ENCODE measurements at regions not wholly inside any gene's neighbourhood (a gene's known extent, or its start where the extent isn't known, plus 50 kb on each side); places are given as distances from the start of the nearest gene placed in this dataset.

- TF ChIP-seq ZNF569 (CRISPR knock-in tag; IDR thresholded peaks at IDR 0.05; ENCODE audit: borderline replicate concordance) (no peak), ZNF138 (CRISPR knock-in tag; IDR thresholded peaks at IDR 0.05; ENCODE audit: low read depth) (no peak), NFYC (CRISPR knock-in tag; IDR thresholded peaks at IDR 0.05) (no peak), ZNF556 (CRISPR knock-in tag; IDR thresholded peaks at IDR 0.05; ENCODE audit: borderline replicate concordance) (no peak), ARID4A (CRISPR knock-in tag; IDR thresholded peaks at IDR 0.05; ENCODE audit: borderline replicate concordance) (no peak), ZBTB34 (CRISPR knock-in tag; IDR thresholded peaks at IDR 0.05) (no peak), SALL2 (CRISPR knock-in tag; IDR thresholded peaks at IDR 0.05) (no peak), SIX4 (CRISPR knock-in tag; IDR thresholded peaks at IDR 0.05) (no peak), ZFYVE20 (CRISPR knock-in tag; IDR thresholded peaks at IDR 0.05; ENCODE audit: borderline replicate concordance, low read depth) (no peak), EHMT2 (IDR thresholded peaks at IDR 0.05; ENCODE audit: borderline replicate concordance, low read depth, low read length) (no peak), PLSCR1 (CRISPR knock-in tag; IDR thresholded peaks at IDR 0.05; ENCODE audit: borderline replicate concordance) (no peak), ZNF720 (CRISPR knock-in tag; IDR thresholded peaks at IDR 0.05) (no peak), PAWR (CRISPR knock-in tag; IDR thresholded peaks at IDR 0.05; ENCODE audit: borderline replicate concordance) (no peak), NFIC (IDR thresholded peaks at IDR 0.05; ENCODE audit: low read length) (no peak), ZNF577 (CRISPR knock-in tag; IDR thresholded peaks at IDR 0.05; ENCODE audit: borderline replicate concordance, low read depth) (no peak), ZNF788 (CRISPR knock-in tag; IDR thresholded peaks at IDR 0.05; ENCODE audit: borderline replicate concordance) (no peak)
- no peaks in the 10 kb centered on the region for H3K79me2 ChIP-seq (ENCODE audit: insufficient read depth, low read length)
- H2AFZ ChIP-seq (ENCODE audit: low read length): no peak overlapping the region
- FAIRE-seq (no peak), ATAC-seq (no peak), DNase-seq (ENCODE audit: low spot score) (no peak)
- no peaks in the 10 kb centered on the region for H3K36me3 ChIP-seq (replicated peaks in 1 of 2; ENCODE audit: control insufficient read depth in 1 of 2, insufficient read depth in 2 of 2, low read length in 2 of 2)
- H3K4me3 ChIP-seq (replicated peaks in 1 of 3; ENCODE audit: insufficient read depth in 1 of 3, low read depth in 2 of 3, low read length in 3 of 3): no peak overlapping the region
- ChIA-PET CTCF (ENCODE audit: low intra/inter-chr PET ratio, low total read pairs) (no interaction called here), POLR2A (no interaction called here)
- no peak overlapping the region for H3K4me2 ChIP-seq (ENCODE audit: low read depth, low read length)
- intact Hi-C loops (cut with micrococcal nuclease; ENCODE audit: unreplicated experiment): no loop called here
- no peaks in the 10 kb centered on the region for H3K27me3 ChIP-seq (ENCODE audit: control insufficient read depth in 1 of 2, insufficient read depth in 2 of 2, low read length in 2 of 2)
- BruUV-seq (replicated peaks): no TSS peak
- no peak overlapping the region for H3K27ac ChIP-seq (ENCODE audit: extremely low read length, insufficient read depth, low read length)
- in situ Hi-C loops (cut with HindIII; ENCODE audit: extremely low pct_ligation_motif_present, low pct_unique_long_range_greater_than_20kb): no loop called here
- H4K20me1 ChIP-seq (ENCODE audit: insufficient read depth, low read length): no peaks in the 10 kb centered on the region
- no peaks in the 10 kb centered on the region for H3K4me1 ChIP-seq (ENCODE audit: insufficient read depth, low read length)
- H3K9me3 ChIP-seq (ENCODE audit: low read length): no peaks in the 10 kb centered on the region
- H3K9ac ChIP-seq (ENCODE audit: insufficient read depth, low read depth, low read length): no peak overlapping the region
- 93% methylated on average over 2 of the region's 2 CpGs for WGBS (ENCODE audit: low lambda C conversion rate)
Observed at GRCh38 chr13:86937316-86937715, 733.9 kb upstream of the SLITRK5 start.

Measured in HepG2 (cell line).